NCI-H2081 (cell line): ENCODE measurements at regions not wholly inside any gene's neighbourhood (a gene's known extent, or its start where the extent isn't known, plus 50 kb on each side); places are given as distances from the start of the nearest gene placed in this dataset.
"Not testable (repeated sequence)": the region's sequence is repeated elsewhere in the genome, so short reads cannot be mapped to it uniquely, and the experiment has no call there.

Experiments used
- DNase-seq, 2 experiments: peaks; one replicate each; lab custom pipeline; 2025; lab: John Stamatoyannopoulos, UW

GRCh38 chr4:63296773-63297172 is 1112.5 kb downstream of the TECRL start:
- peak in 1 of 2 experiments; percentile 12 for DNase-seq

GRCh38 chr4:63275491-63275890 is 1133.8 kb downstream of the TECRL start:
- no peak for DNase-seq

- DNase-seq: no peak
Observed at GRCh38 chr4:63269156-63269555, 1140.1 kb downstream of the TECRL start.

- no peak for DNase-seq
Observed at GRCh38 chr4:63233671-63234070, 1175.6 kb downstream of the TECRL start.

GRCh38 chr4:63232058-63232457 is 1177.2 kb downstream of the TECRL start:
- peak in 1 of 2 experiments; percentile 2 for DNase-seq

- DNase-seq: no peak
Observed at GRCh38 chr4:63226229-63226628, 1183.0 kb downstream of the TECRL start.

- no peak for DNase-seq
Observed at GRCh38 chr4:63222466-63222865, 1186.8 kb downstream of the TECRL start.

- no peak for DNase-seq
Observed at GRCh38 chr4:63221477-63221876, 1187.8 kb downstream of the TECRL start.

GRCh38 chr4:63218856-63219255 is 1190.4 kb downstream of the TECRL start:
- DNase-seq: no peak

- no peak for DNase-seq
Observed at GRCh38 chr4:63214076-63214475, 1195.2 kb downstream of the TECRL start.

GRCh38 chr4:63211776-63212479 is 1197.3 kb downstream of the TECRL start:
- no peak for DNase-seq

- no peak for DNase-seq
Observed at GRCh38 chr4:63211375-63211774, 1197.9 kb downstream of the TECRL start.

GRCh38 chr4:63193029-63193428 is 1216.2 kb downstream of the TECRL start:
- DNase-seq: not testable (repeated sequence)

- no peak for DNase-seq
Observed at GRCh38 chr4:63171341-63171740, 1237.9 kb downstream of the TECRL start.

- DNase-seq: no peak
Observed at GRCh38 chr4:63170923-63171322, 1238.3 kb downstream of the TECRL start.

GRCh38 chr4:63169836-63170235 is 1239.4 kb downstream of the TECRL start:
- DNase-seq: no peak

- no peak for DNase-seq
Observed at GRCh38 chr4:63155561-63155960, 1253.7 kb downstream of the TECRL start.

- DNase-seq: no peak
Observed at GRCh38 chr4:63123441-63123840, 1285.8 kb downstream of the TECRL start.

GRCh38 chr4:63122955-63123354 is 1286.3 kb downstream of the TECRL start:
- DNase-seq: no peak

GRCh38 chr4:63106600-63106999 is 1302.7 kb downstream of the TECRL start:
- DNase-seq: no peak

- DNase-seq: no peak
Observed at GRCh38 chr4:63105839-63106238, 1303.4 kb downstream of the TECRL start.

- no peak for DNase-seq
Observed at GRCh38 chr4:63090641-63091040, 1318.6 kb downstream of the TECRL start.

- no peak for DNase-seq
Observed at GRCh38 chr4:63085091-63085490, 1324.2 kb downstream of the TECRL start.

- DNase-seq: no peak
Observed at GRCh38 chr4:63080934-63081333, 1328.3 kb downstream of the TECRL start.
